ENCODE measurements at regions not wholly inside any gene's neighbourhood (a gene's known extent, or its start where the extent isn't known, plus 50 kb on each side); places are given as distances from the start of the nearest gene placed in this dataset.

DNA sequence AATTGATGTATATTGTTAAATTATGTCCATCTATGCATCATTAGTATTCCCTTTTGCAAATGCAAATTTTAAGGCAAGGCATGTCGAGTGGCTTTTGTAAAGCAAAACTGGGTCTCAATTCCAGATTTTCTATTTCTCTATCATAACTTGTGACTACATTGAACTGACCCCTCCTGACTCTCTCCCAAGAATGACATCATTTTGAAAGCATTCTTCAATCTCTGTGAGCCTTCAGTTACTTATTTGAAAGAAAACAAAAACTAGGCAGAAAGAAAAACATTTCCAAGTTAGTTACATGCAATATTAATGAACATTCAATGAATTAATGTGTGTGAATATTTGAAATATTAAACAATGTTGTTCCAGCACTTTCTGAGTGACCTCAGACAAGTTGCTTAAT, 314.3 kb upstream of the CLNK start:
- H3K27ac ChIP-seq = no peak overlapping the region
- DNase-seq = no peak

DNA sequence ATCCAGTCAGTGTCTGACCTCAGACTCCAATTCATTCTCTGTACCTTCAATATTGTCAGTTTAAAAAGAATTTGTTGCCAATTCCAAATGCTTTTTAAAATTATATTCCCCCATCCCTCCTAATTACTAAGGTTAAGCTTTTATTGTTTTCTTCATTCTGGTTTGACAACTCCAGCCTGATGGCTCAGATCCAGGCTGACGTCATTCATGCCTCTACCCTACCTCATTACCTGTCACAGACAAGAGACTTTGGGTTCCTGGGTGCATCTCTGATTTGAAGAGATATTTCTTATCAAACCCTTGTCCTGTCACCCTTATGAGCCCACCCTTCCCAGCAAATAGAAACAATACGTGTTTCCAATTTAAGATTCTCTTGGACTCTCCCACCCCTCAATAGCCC, 300.2 kb upstream of the CLNK start:
- Histone ChIP-seq H3K4me1 (no peaks in the 10 kb centered on the region), H3K27me3 (no peaks in the 10 kb centered on the region), H3K36me3 (no peaks in the 10 kb centered on the region), H3K9me3 (no peaks in the 10 kb centered on the region), H3K4me3 (no peak overlapping the region), H3K27ac (no peak overlapping the region)
- intact Hi-C loops (cut with DNase I; ENCODE audit: low total_unique reads) (no loop called here), in situ Hi-C loops (cut with MboI; ENCODE audit: low sequenced_read_pairs in 4 of 4) (no loop called here)
- DNase-seq (no peak), ATAC-seq (no peak)
- TF ChIP-seq CTCF (IDR thresholded peaks at IDR 0.05 in 4 of 5, conservative IDR thresholded peaks at IDR 0.05 in 1 of 5) (no peak), POLR2A (IDR thresholded peaks at IDR 0.05) (no peak)

More for the DNA sequence above, 314.3 kb upstream of the CLNK start:
- intact Hi-C loops (cut with DNase I; ENCODE audit: low total_unique reads) = no loop called here
- Histone ChIP-seq H3K36me3 (no peaks in the 10 kb centered on the region), H3K9me3 (no peaks in the 10 kb centered on the region), H3K4me3 (no peak overlapping the region), H3K27me3 (no peaks in the 10 kb centered on the region), H3K4me1 (no peaks in the 10 kb centered on the region)
- in situ Hi-C loops (cut with MboI; ENCODE audit: low sequenced_read_pairs in 4 of 4) = no loop called here
- no peak for ATAC-seq
- no peak for TF ChIP-seq POLR2A (IDR thresholded peaks at IDR 0.05)
- no peak for TF ChIP-seq CTCF (IDR thresholded peaks at IDR 0.05 in 4 of 5, conservative IDR thresholded peaks at IDR 0.05 in 1 of 5)

DNA sequence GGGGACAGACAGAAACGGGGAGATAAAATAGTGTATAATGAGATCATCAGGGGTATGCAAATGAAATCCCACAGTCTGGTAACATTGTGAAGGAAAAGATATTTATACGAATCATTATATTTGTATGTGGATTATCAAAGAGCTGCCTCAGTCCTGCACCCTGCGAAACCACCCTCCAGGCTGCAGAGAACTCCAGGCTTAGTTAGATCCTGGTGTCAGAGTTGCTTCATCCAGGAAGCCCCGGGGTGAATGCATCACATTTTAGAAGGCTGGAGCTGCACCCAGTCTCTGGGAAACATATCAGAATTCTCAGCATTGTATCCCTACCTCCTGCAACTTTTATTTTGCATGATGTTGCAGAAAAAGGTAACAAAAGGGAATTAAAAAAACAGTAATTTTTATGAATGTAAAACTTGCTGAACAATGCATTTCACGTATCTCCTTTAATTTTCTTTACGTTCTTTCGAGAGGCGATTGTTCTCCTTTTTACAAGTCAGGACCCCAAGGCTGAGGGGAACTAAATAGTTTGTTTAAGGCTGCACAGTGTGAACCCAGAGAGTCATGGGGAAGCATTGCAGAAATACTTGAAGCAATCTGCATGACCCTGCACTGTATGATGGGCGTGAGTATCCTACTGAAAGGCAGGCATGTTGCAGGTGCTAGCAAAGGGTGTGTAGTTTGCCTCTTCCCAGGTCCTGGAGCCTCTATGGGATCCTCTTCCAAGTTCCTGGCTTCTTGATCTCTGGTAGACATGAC, 299.5 kb upstream of the CLNK start:
- Histone ChIP-seq H3K4me1 (no peaks in the 10 kb centered on the region), H3K4me3 (no peak overlapping the region), H3K27me3 (no peaks in the 10 kb centered on the region), H3K36me3 (no peaks in the 10 kb centered on the region), H3K9me3 (no peaks in the 10 kb centered on the region), H3K27ac (no peak overlapping the region)
- in situ Hi-C loops (cut with MboI; ENCODE audit: low sequenced_read_pairs in 4 of 4) (no loop called here), intact Hi-C loops (cut with DNase I; ENCODE audit: low total_unique reads) (no loop called here)
- DNase-seq = no peak
- TF ChIP-seq POLR2A (IDR thresholded peaks at IDR 0.05) (no peak), CTCF (IDR thresholded peaks at IDR 0.05 in 4 of 5, conservative IDR thresholded peaks at IDR 0.05 in 1 of 5) (no peak)
- ATAC-seq = no peak

GRCh38 chr4:10983268-10983667, 298.7 kb upstream of the CLNK start:
- intact Hi-C loops (cut with DNase I; ENCODE audit: low total_unique reads) = no loop called here
- H3K27ac ChIP-seq = no peak overlapping the region
- no peaks in the 10 kb centered on the region for H3K4me1 ChIP-seq
- H3K9me3 ChIP-seq = no peaks in the 10 kb centered on the region
- ATAC-seq = no peak
- no peak for TF ChIP-seq CTCF (IDR thresholded peaks at IDR 0.05 in 4 of 5, conservative IDR thresholded peaks at IDR 0.05 in 1 of 5)
- TF ChIP-seq POLR2A (IDR thresholded peaks at IDR 0.05) = no peak
- DNase-seq = no peak
- no peaks in the 10 kb centered on the region for H3K36me3 ChIP-seq
- no peaks in the 10 kb centered on the region for H3K27me3 ChIP-seq
- no peak overlapping the region for H3K4me3 ChIP-seq
- in situ Hi-C loops (cut with MboI; ENCODE audit: low sequenced_read_pairs in 4 of 4) = no loop called here

DNA sequence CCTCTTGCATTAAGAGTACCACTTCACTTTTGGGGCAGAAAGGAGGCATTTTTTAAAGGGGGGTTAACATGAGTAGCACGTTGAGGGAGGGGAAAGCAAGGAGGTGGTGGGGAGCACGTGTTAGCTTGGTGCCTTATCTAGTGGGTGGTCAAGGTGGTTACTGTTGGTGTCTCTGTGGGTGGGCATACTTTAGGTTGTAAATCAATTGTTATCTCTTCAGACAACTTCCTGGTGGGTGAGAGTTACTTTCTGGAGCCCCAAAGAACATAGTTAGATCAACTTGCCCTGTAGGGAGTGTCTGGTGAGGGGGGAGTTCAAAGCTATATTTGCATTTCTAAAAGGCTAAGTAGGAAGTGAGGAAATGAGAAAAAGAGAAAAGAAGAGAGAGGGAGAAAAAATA, 297.7 kb upstream of the CLNK start:
- H3K27ac ChIP-seq = no peak overlapping the region
- ATAC-seq (no peak), DNase-seq (no peak)
- no peak overlapping the region for H3K4me3 ChIP-seq
- H3K36me3 ChIP-seq = no peaks in the 10 kb centered on the region
- no peaks in the 10 kb centered on the region for H3K27me3 ChIP-seq
- no peaks in the 10 kb centered on the region for H3K4me1 ChIP-seq
- in situ Hi-C loops (cut with MboI; ENCODE audit: low sequenced_read_pairs in 4 of 4) = no loop called here
- intact Hi-C loops (cut with DNase I; ENCODE audit: low total_unique reads) = no loop called here
- H3K9me3 ChIP-seq = no peaks in the 10 kb centered on the region
- TF ChIP-seq CTCF (IDR thresholded peaks at IDR 0.05 in 4 of 5, conservative IDR thresholded peaks at IDR 0.05 in 1 of 5) (no peak), POLR2A (IDR thresholded peaks at IDR 0.05) (no peak)

Measured in gastrocnemius medialis (tissue), 4 donors.